HG02642 (cell line): ENCODE measurements at regions not wholly inside any gene's neighbourhood (a gene's known extent, or its start where the extent isn't known, plus 50 kb on each side); places are given as distances from the start of the nearest gene placed in this dataset.

ENCODE experiments used
- ATAC-seq: cut with Tn5 transposase; IDR thresholded peaks from one replicate; pipeline ENCODE4 v1.9.1; 2021; ENCODE audit warnings: mild to moderate bottlenecking; ENCODE audit not compliant: unreplicated experiment, poor library complexity

- ATAC-seq: no peak
These were observed 607.8 kb downstream of the BNC2 start for GRCh38 chr9:16262477-16263261.

- no peak for ATAC-seq
These were observed 604.8 kb downstream of the BNC2 start for GRCh38 chr9:16265688-16266087.

GRCh38 chr9:16266648-16267276 lies 603.7 kb downstream of the BNC2 start:
- no peak for ATAC-seq

GRCh38 chr9:16267281-16268066 lies 603.0 kb downstream of the BNC2 start:
- ATAC-seq: no peak

GRCh38 chr9:16268067-16268881 lies 602.2 kb downstream of the BNC2 start:
- ATAC-seq: no peak

- ATAC-seq: no peak
These were observed 598.5 kb downstream of the BNC2 start for GRCh38 chr9:16271967-16272366.

GRCh38 chr9:16272776-16273175 lies 597.7 kb downstream of the BNC2 start:
- ATAC-seq: no peak

GRCh38 chr9:16275795-16276624 lies 594.5 kb downstream of the BNC2 start:
- ATAC-seq: no peak

GRCh38 chr9:16276866-16277265 lies 593.6 kb downstream of the BNC2 start:
- ATAC-seq: no peak

GRCh38 chr9:16277471-16277960 lies 593.0 kb downstream of the BNC2 start:
- no peak for ATAC-seq

- ATAC-seq: no peak
These were observed 592.0 kb downstream of the BNC2 start for GRCh38 chr9:16278326-16278999.

- no peak for ATAC-seq
These were observed 588.8 kb downstream of the BNC2 start for GRCh38 chr9:16281707-16282106.

GRCh38 chr9:16282216-16282615 lies 588.3 kb downstream of the BNC2 start:
- no peak for ATAC-seq

- ATAC-seq: no peak
These were observed 587.8 kb downstream of the BNC2 start for GRCh38 chr9:16282718-16283117.

GRCh38 chr9:16286160-16286559 lies 584.3 kb downstream of the BNC2 start:
- no peak for ATAC-seq

GRCh38 chr9:16289639-16290038 lies 580.8 kb downstream of the BNC2 start:
- ATAC-seq: peak; percentile 55

GRCh38 chr9:16290169-16290568 lies 580.3 kb downstream of the BNC2 start:
- ATAC-seq: peak; percentile 42

- ATAC-seq: no peak
These were observed 578.5 kb downstream of the BNC2 start for GRCh38 chr9:16291921-16292320.

GRCh38 chr9:16293610-16294009 lies 576.9 kb downstream of the BNC2 start:
- no peak for ATAC-seq
